Pons (tissue), 1 donor: ENCODE measurements at regions not wholly inside any gene's neighbourhood (a gene's known extent, or its start where the extent isn't known, plus 50 kb on each side); places are given as distances from the start of the nearest gene placed in this dataset.
A peak's percentile ranks its signal among the peaks of the same experiment; 100 is the strongest.
"Not testable (repeated sequence)": the region's sequence is repeated elsewhere in the genome, so short reads cannot be mapped to it uniquely, and the experiment has no call there.

Experiments
- DNase-seq: peaks from one replicate; pipeline ENCODE4 v3.0.0-alpha.2; 2016; ENCODE audit warnings: low spot score

- no peak for DNase-seq
These were observed 73.7 kb downstream of the GEMIN8 start for GRCh38 chrX:13955975-13956374.

GRCh38 chrX:13955095-13955647 is 74.5 kb downstream of the GEMIN8 start:
- DNase-seq: no peak

GRCh38 chrX:13952581-13952980 is 77.1 kb downstream of the GEMIN8 start:
- DNase-seq: no peak

- DNase-seq: not testable (repeated sequence)
These were observed 83.5 kb downstream of the GEMIN8 start for GRCh38 chrX:13946223-13946622.

- not testable (repeated sequence) for DNase-seq
These were observed 83.9 kb downstream of the GEMIN8 start for GRCh38 chrX:13945787-13946186.

- DNase-seq: no peak
These were observed 89.0 kb downstream of the GEMIN8 start for GRCh38 chrX:13940671-13941070.

GRCh38 chrX:13939741-13940597 is 89.7 kb downstream of the GEMIN8 start:
- DNase-seq: peak; percentile 55

- DNase-seq: peak; percentile 51
These were observed 90.7 kb downstream of the GEMIN8 start for GRCh38 chrX:13938829-13939530.

- no peak for DNase-seq
These were observed 91.5 kb downstream of the GEMIN8 start for GRCh38 chrX:13938051-13938828.

GRCh38 chrX:13937370-13938050 is 92.2 kb downstream of the GEMIN8 start:
- DNase-seq: peak; percentile 60

- DNase-seq: no peak
These were observed 93.0 kb downstream of the GEMIN8 start for GRCh38 chrX:13936521-13937225.

GRCh38 chrX:13934731-13935130 is 95.0 kb downstream of the GEMIN8 start:
- no peak for DNase-seq

GRCh38 chrX:13933851-13934250 is 95.8 kb downstream of the GEMIN8 start:
- DNase-seq: no peak

- no peak for DNase-seq
These were observed 96.3 kb downstream of the GEMIN8 start for GRCh38 chrX:13933352-13933751.

- peak; percentile 75 for DNase-seq
These were observed 97.3 kb downstream of the GEMIN8 start for GRCh38 chrX:13932416-13932815.

- no peak for DNase-seq
These were observed 102.5 kb downstream of the GEMIN8 start for GRCh38 chrX:13927175-13927574.

- no peak for DNase-seq
These were observed 105.8 kb downstream of the GEMIN8 start for GRCh38 chrX:13923845-13924244.

- no peak for DNase-seq
These were observed 106.4 kb upstream of the GPM6B start for GRCh38 chrX:13923289-13923688.

- DNase-seq: no peak
These were observed 100.6 kb upstream of the GPM6B start for GRCh38 chrX:13917507-13917906.

GRCh38 chrX:13911586-13911985 is 94.7 kb upstream of the GPM6B start:
- no peak for DNase-seq

GRCh38 chrX:13906093-13906492 is 89.2 kb upstream of the GPM6B start:
- DNase-seq: peak; percentile 93
